Iris pigment epithelial cell (primary cell): ENCODE measurements at regions not wholly inside any gene's neighbourhood (a gene's known extent, or its start where the extent isn't known, plus 50 kb on each side); places are given as distances from the start of the nearest gene placed in this dataset.

Source experiments
- DNase-seq: peaks from one replicate; pipeline ENCODE4 v3.0.0-alpha.2; 2011; ENCODE audit warnings: low read depth

- no peak for DNase-seq
These were observed 1617.4 kb upstream of the ACVR2A start for GRCh38 chr2:146227152-146228019.

GRCh38 chr2:146226077-146226476, 1618.8 kb upstream of the ACVR2A start:
- no peak for DNase-seq

GRCh38 chr2:146221826-146222225, 1623.0 kb upstream of the ACVR2A start:
- DNase-seq, result no peak

- no peak for DNase-seq
These were observed 1623.9 kb upstream of the ACVR2A start for GRCh38 chr2:146220957-146221356.

- DNase-seq, result peak; percentile 5
These were observed 1630.4 kb upstream of the ACVR2A start for GRCh38 chr2:146214394-146214929.

GRCh38 chr2:146213674-146214073, 1631.2 kb upstream of the ACVR2A start:
- DNase-seq, result no peak

- DNase-seq, result no peak
These were observed 1632.2 kb upstream of the ACVR2A start for GRCh38 chr2:146212602-146213001.

GRCh38 chr2:146209842-146210275, 1635.0 kb upstream of the ACVR2A start:
- no peak for DNase-seq

GRCh38 chr2:146207901-146208300, 1636.9 kb upstream of the ACVR2A start:
- DNase-seq, result no peak

GRCh38 chr2:146207417-146207816, 1637.4 kb upstream of the ACVR2A start:
- no peak for DNase-seq

- no peak for DNase-seq
These were observed 1641.7 kb upstream of the ACVR2A start for GRCh38 chr2:146203064-146203624.

- no peak for DNase-seq
These were observed 1651.2 kb upstream of the ACVR2A start for GRCh38 chr2:146193619-146194018.

- no peak for DNase-seq
These were observed 1655.3 kb upstream of the ACVR2A start for GRCh38 chr2:146189541-146189940.

GRCh38 chr2:146173934-146174333, 1654.0 kb upstream of the ZEB2 start:
- DNase-seq, result no peak

- no peak for DNase-seq
These were observed 1641.5 kb upstream of the ZEB2 start for GRCh38 chr2:146161256-146161882.

GRCh38 chr2:146158072-146158674, 1638.3 kb upstream of the ZEB2 start:
- DNase-seq, result no peak

- DNase-seq, result no peak
These were observed 1627.6 kb upstream of the ZEB2 start for GRCh38 chr2:146147448-146148012.

GRCh38 chr2:146143971-146144370, 1624.1 kb upstream of the ZEB2 start:
- peak; percentile 75 for DNase-seq

- DNase-seq, result no peak
These were observed 1618.9 kb upstream of the ZEB2 start for GRCh38 chr2:146138820-146139219.

GRCh38 chr2:146135245-146135644, 1615.3 kb upstream of the ZEB2 start:
- no peak for DNase-seq

- DNase-seq, result peak; percentile 41
These were observed 1611.9 kb upstream of the ZEB2 start for GRCh38 chr2:146131785-146132184.

GRCh38 chr2:146131048-146131447, 1611.1 kb upstream of the ZEB2 start:
- DNase-seq, result no peak
